ENCODE measurements at regions not wholly inside any gene's neighbourhood (a gene's known extent, or its start where the extent isn't known, plus 50 kb on each side); places are given as distances from the start of the nearest gene placed in this dataset.
"Not testable (repeated sequence)": the region's sequence is repeated elsewhere in the genome, so short reads cannot be mapped to it uniquely, and the experiment has no call there.

GRCh38 chr2:129393816-129394215 lies 585.6 kb upstream of the RAB6C start:
- no peak for DNase-seq (ENCODE audit: low spot score)
- intact Hi-C loops (cut with DNase I): no loop called here

DNA sequence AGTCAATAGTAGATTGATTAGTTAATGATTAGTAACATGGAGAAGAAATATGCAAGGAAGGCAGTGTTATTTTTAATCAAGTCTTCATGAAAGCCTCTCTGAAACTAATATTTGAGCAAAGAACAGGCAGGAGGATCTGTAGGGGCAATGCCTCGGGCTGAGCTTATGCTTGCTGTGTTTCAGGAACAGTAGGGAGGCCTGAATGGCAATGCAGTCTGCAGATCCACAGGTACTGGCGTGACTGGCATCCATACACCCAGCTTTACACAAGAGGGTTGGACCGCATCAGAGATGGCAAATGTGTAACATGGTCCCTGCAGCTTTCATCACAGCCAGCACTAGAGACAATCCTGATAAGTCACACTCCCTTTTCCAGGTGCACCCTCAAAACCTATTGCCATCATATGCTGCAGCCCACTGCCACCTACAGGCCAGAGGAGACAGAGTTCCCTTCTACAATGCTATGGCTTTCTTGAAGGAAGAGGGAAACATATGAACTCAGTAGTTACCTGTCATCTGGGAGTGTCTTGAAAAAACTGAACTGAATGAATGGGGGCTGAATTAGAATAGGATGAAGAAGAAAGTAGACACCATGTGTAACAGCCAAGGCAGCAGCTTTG lies 582.4 kb upstream of the RAB6C start:
- intact Hi-C loops (cut with DNase I): no loop called here
- DNase-seq (ENCODE audit: low spot score): no peak

- intact Hi-C loops (cut with DNase I): no loop called here
- no peak for DNase-seq (ENCODE audit: low spot score)
These were observed 578.6 kb upstream of the RAB6C start for GRCh38 chr2:129400826-129401225.

DNA sequence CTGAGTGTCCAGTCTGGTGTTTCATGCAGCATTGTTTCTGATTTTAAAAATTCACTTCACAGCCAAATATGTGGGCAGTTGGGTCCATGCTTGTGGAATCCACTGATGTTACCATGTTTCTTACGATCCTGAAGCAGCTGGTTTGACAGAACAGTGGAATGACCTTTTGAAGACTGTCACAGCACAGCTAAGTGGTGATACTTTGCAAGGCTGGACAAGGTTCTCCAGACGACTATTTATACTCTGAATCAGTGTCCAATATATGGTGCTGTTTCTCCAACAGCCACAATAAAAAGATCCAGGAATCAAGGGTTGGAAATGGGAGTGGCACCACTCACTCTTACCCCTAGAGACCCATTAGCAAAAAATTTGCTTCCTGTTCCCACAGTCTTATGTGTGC lies 577.4 kb upstream of the RAB6C start:
- intact Hi-C loops (cut with DNase I): no loop called here
- no peak for DNase-seq (ENCODE audit: low spot score)

- DNase-seq (ENCODE audit: low spot score): no peak
- intact Hi-C loops (cut with DNase I): no loop called here
These were observed 575.3 kb upstream of the RAB6C start for GRCh38 chr2:129404000-129404685.

DNA sequence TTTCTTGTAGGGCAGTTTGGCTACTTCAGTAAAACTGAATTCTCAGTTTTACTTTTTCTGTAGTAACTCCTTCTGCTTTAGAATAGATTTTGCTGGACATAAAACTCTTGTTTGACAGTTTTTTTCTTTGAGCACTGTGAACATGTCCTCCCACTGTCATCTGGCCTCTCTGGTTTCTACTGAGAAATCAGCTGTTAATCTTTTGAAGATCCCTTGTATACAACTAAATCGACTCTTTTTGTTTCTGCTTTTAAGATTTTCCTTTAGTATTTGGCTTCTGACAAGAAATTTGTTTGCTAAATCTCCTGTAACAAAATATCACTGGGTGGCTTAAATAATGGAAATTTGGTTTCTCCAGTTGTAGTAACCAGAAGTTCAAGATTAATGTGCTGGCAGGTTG lies 570.9 kb upstream of the RAB6C start:
- intact Hi-C loops (cut with DNase I): no loop called here
- no peak for DNase-seq (ENCODE audit: low spot score)

GRCh38 chr2:129417041-129417440 lies 562.4 kb upstream of the RAB6C start:
- intact Hi-C loops (cut with DNase I); DNase-seq (ENCODE audit: low spot score): not testable (repeated sequence)

DNA sequence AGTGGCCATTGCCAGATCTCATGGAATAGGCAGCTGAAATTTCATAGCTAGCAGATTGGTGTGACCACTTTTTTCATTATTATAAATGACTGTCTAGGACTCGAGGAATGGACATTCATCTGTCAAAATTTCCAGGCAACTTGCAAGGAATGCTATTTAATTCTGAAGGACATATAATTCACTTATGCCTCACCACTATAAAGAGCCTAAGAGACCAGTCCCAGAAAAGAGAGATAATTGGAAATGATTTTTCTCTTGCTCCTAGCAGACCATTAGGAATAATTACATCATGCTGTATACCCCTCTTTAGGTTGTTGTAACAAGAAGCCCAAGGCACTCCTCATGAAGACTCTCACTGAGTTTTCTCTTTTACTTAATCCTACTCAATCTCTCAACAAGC lies 557.4 kb upstream of the RAB6C start:
- intact Hi-C loops (cut with DNase I): no loop called here
- no peak for DNase-seq (ENCODE audit: low spot score)

GRCh38 chr2:129428086-129428660 lies 551.3 kb upstream of the RAB6C start:
- intact Hi-C loops (cut with DNase I): no loop called here

DNA sequence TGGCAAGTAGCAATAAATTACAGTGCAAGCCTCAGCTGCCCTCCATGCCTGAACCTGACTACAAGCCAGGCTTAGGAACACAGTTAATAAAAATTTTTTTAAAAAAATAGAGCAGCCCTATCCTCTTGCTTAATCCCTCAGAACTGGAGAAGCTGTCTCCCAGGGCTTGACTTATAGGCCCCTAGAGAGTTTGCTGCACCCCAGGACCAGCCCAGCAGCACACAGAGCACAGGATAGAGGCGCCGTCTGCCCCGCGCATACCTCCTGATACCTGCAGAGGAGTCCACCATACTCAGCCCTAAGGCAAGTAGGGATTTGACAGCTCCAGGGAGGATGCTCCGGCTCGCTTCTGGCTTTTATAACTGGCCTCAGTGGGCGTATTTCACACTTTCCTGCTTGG lies 548.6 kb upstream of the RAB6C start:
- intact Hi-C loops (cut with DNase I): no loop called here
- DNase-seq (ENCODE audit: low spot score): no peak

More at GRCh38 chr2:129428086-129428660, 551.3 kb upstream of the RAB6C start:
- no peak for DNase-seq (ENCODE audit: low spot score)

- intact Hi-C loops (cut with DNase I): no loop called here
- no peak for DNase-seq (ENCODE audit: low spot score)
These were observed 547.6 kb upstream of the RAB6C start for GRCh38 chr2:129431881-129432280.

DNA sequence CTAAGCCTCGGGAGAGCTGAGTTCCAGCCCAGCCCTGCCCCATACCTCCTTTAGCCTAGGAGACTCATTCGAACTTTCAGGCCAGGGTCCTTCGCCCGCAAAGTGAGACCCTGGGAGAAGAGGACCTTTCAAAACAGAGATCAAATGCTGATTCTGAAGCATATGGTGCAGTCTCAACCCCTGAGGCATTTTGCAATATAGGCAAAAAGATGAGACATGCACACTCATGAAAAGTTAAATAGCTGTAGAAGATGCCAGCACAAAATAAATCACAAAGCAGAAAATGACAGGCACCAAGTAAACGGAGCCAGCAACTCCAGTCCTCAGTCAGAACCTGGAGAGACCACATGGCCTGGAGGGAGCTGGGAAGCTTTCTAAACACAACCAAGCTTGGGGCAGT lies 542.7 kb upstream of the RAB6C start:
- intact Hi-C loops (cut with DNase I): no loop called here
- no peak for DNase-seq (ENCODE audit: low spot score)

DNA sequence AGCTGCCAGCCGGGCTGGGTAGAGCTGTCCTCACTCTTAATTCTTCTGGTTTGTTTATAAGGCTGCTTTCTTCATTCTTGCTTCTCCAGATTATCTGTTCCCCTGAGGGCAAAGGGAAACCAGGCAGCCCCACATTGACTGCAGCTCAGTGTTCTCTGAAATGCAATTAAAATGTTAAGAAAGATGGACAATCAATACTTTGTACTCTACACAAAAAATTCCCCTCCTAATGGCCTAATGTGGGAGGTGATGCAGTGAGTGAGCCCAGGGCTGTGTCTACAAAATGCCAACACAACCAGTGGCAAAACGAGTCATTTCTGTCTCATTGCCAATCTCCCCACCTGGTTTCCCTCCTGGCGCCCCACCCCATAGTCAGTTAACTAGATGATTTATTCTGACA lies 541.7 kb upstream of the RAB6C start:
- DNase-seq (ENCODE audit: low spot score): no peak
- intact Hi-C loops (cut with DNase I): no loop called here

DNA sequence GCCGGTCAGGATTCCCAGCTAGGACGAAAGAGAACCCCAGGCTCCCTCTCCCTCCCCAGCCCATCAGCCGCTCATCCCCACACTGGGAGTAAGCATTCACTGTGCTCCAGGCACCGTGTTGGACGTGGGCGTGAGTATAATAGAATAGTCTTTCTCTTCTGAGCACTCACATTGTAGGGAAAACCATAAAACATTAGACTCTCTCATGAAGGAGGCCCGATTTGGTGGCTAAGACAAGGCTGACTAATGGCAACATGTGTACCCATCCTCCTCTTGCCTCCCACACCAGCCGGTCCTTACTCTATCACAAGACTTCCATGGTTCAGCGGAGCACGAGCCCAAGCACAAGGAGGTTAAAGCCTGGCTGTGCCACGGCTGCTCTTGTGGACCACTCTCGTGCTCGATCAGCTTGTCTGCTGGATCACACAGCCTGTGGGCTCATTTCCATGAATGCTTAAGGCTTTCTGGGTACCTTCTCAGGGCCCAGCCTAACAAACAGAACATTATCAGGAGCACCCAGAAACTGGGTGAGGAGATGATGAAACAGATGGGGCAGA lies 540.9 kb upstream of the RAB6C start:
- intact Hi-C loops (cut with DNase I): no loop called here
- no peak for DNase-seq (ENCODE audit: low spot score)

DNA sequence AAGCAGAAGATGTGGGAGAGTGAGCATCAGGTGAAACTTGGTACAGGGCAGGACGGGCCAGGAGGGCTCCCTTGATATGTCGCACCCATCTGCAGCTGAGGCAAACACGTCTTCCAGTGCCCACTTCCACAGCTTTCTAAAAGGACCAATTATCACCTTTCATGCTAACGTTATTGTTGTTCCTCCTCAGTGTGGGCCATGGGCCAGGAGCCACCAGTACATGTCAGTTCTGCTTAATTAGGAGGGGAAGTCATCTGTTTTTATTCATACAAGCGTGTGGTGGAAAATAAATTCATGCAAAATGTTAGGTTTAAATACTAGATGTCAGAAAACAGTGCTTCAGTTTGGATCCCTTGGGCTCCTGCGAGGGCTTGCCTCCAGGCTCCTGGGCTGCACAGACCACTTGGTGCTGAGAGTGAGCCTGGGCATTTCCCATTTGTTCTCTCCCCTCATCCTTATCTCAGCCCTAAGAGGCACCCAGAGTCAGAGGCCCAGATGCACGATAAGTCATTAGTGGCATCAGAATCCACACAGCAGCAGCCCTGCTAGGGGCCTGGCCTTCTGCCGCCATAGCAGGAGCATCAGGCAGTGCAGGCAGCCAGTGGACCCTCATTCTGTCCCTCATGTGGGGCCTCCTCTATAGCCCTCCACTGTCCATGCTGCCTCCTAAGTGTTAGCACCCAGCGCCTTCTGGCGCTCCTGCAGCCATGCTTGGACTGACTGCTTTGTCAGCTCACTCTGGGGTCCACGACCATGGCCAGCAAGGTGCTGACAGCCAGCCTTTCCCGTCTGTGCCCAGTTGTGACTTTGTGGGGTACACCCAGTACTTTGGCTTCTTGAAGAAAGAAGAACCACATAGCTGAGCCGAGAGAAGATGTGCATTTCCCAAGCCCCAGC lies 539.8 kb upstream of the RAB6C start:
- no peak for DNase-seq (ENCODE audit: low spot score)
- intact Hi-C loops (cut with DNase I): loop anchor here in 1 of 2 donors (5.0 kb wide), 1 partner anchor 1052 kb away; no protein-coding TSS in a partner anchor

DNA sequence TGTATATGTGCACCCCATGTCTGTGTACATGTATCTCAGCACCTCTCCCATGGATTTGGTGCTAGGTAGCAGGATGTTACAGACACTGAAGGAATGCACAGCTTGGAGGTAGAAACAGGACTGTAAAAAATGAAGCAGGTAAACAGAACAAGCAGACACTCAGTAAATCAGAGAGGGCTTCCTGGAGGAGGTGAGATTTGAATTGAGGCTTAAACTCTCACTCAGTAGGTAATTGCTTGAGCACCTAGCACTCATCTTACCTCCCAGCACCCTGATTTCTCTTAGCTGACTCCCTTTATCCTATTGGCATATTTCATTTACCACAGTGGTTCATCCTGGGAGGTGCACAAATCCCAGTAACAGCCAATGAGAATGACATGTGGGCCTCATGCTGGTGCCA lies 537.9 kb upstream of the RAB6C start:
- intact Hi-C loops (cut with DNase I): loop anchor here in 1 of 2 donors (5.0 kb wide), 1 partner anchor 1054 kb away; no protein-coding TSS in a partner anchor
- DNase-seq (ENCODE audit: low spot score): no peak

GRCh38 chr2:129443235-129443864 lies 536.1 kb upstream of the RAB6C start:
- no peak for DNase-seq (ENCODE audit: low spot score)
- intact Hi-C loops (cut with DNase I): loop anchor here in 1 of 2 donors (5.0 kb wide), 1 partner anchor 1056 kb away; no protein-coding TSS in a partner anchor

DNA sequence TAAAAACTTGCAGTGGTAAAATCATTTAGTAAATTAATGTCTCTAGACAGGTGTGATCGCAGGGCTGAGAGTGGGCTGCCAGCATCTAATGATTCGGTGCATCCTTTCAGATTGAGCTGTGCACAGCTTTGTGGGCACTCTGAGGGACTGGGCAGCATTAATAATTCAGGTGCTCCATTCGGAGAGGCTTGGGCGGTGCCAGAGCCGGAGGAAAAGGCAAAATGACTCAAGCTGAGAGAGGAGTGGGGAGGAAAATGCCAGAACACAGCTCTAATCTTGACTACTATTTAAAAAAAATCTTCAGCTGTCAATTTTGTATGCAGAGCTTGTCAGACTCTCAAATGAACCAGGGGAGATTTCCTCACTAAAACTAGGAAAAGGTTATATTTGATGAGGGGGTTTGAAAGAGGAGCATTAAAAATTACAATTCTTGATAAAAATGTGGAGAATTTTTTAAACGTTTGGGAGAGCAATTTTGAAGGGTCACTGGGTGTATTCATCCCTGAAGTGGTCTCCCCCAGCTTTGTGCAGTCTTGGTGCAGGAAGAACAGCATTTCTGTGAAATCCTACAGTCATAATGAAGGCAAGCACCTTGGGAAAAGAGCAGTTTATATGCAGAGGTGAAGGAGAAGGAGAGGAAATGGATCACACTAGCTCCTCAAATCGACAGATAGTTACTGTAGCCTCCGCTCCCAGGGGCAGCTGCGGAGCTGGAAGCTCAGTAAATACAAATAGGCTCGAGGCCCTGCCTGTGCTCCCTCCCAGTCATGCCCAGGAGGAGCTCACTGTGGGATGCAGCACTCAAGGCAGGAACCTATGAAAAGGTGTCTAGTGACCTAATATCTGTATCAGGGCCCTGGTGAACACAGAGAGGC lies 535.4 kb upstream of the RAB6C start:
- DNase-seq (ENCODE audit: low spot score): no peak
- intact Hi-C loops (cut with DNase I): loop anchor here in 1 of 2 donors (5.0 kb wide), 1 partner anchor 1057 kb away; no protein-coding TSS in a partner anchor

Data from posterior vena cava (tissue), 2 donors.